ENCODE measurements at regions not wholly inside any gene's neighbourhood (a gene's known extent, or its start where the extent isn't known, plus 50 kb on each side); places are given as distances from the start of the nearest gene placed in this dataset.

- peaks cover 0 to 2% (median 0%) of the 10 kb centered on the region in 3 donors for H3K36me3 Mint-ChIP-seq
- no peak overlapping the region for H3K27ac Mint-ChIP-seq
- no peak for DNase-seq
- H3K27me3 Mint-ChIP-seq (ENCODE audit: low read depth in 3 of 3) = peaks cover 0 to 3% (median 2%) of the 10 kb centered on the region in 3 donors
- H3K4me1 Mint-ChIP-seq = no peaks in the 10 kb centered on the region
- H3K9me3 Mint-ChIP-seq = peaks cover 8 to 52% (median 20%) of the 10 kb centered on the region in 6 donors
- H3K4me3 Mint-ChIP-seq = no peak overlapping the region
These were observed 200.9 kb upstream of the SLIT2 start for GRCh38 chr4:20050768-20051167.

- H3K27ac Mint-ChIP-seq = no peak overlapping the region
- DNase-seq = no peak
- H3K4me1 Mint-ChIP-seq = no peaks in the 10 kb centered on the region
- peaks cover 11 to 50% (median 16%) of the 10 kb centered on the region in 6 donors for H3K9me3 Mint-ChIP-seq
- H3K27me3 Mint-ChIP-seq (ENCODE audit: low read depth in 3 of 3) = peaks cover 0 to 3% (median 2%) of the 10 kb centered on the region in 3 donors
- no peak overlapping the region for H3K4me3 Mint-ChIP-seq
- no peaks in the 10 kb centered on the region for H3K36me3 Mint-ChIP-seq
These were observed 201.8 kb upstream of the SLIT2 start for GRCh38 chr4:20049889-20050288.

GRCh38 chr4:20046931-20047677, 204.6 kb upstream of the SLIT2 start:
- Mint-ChIP-seq H3K9me3 (peaks cover 5 to 44% (median 11%) of the 10 kb centered on the region in 6 donors), H3K36me3 (no peaks in the 10 kb centered on the region), H3K4me3 (no peak overlapping the region), H3K27ac (no peak overlapping the region), H3K27me3 (ENCODE audit: low read depth in 3 of 3) (peaks cover 0 to 3% (median 2%) of the 10 kb centered on the region in 3 donors), H3K4me1 (no peaks in the 10 kb centered on the region)
- DNase-seq = no peak

- Mint-ChIP-seq H3K36me3 (no peaks in the 10 kb centered on the region), H3K27ac (no peak overlapping the region), H3K9me3 (peaks cover 5 to 49% (median 11%) of the 10 kb centered on the region in 6 donors), H3K4me3 (no peak overlapping the region), H3K27me3 (ENCODE audit: low read depth in 3 of 3) (peaks cover 0 to 3% (median 0%) of the 10 kb centered on the region in 3 donors), H3K4me1 (no peaks in the 10 kb centered on the region)
- DNase-seq = no peak
These were observed 205.5 kb upstream of the SLIT2 start for GRCh38 chr4:20046179-20046578.

DNA sequence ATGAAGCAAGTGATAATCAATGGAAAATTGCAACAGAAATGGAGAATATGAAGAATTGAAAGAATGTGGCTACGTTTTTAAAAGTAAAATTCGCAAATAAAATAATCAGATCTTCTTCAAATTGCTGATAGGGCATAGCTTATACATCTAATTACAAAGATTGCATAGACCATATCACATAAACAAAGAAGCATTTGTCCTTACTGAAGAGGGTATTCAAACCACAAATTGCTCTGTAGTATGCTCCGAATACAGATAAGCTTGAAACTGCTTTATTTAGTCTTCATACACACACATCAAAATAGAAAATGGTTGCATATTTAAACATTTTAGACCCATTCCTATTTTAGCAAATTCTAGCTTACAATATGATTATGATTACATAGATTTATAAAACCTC, 206.7 kb upstream of the SLIT2 start:
- Mint-ChIP-seq H3K27ac (no peak overlapping the region), H3K36me3 (no peaks in the 10 kb centered on the region), H3K27me3 (ENCODE audit: low read depth in 3 of 3) (no peaks in the 10 kb centered on the region), H3K4me1 (no peaks in the 10 kb centered on the region), H3K4me3 (no peak overlapping the region), H3K9me3 (peaks cover 6 to 50% (median 10%) of the 10 kb centered on the region in 6 donors)
- no peak for DNase-seq

DNA sequence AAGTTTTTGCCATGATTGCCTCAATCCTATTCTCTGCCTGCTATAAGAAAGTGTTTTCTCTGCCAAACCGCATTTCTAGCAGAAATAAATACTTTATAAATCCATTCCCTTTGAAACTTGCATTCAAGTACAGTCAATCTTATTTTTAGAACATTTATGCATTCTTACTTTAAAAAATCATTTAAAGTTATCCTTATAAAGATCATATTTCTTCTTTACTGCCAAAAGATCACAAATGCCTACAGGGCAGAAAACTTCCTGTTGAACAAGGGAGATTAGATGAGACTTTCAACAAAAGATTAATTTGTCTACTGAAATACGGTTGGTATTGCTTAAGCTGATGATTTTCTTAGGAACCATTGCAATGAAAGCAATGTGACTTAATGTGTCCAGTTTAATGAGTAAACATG, 207.2 kb upstream of the SLIT2 start:
- no peaks in the 10 kb centered on the region for H3K4me1 Mint-ChIP-seq
- H3K4me3 Mint-ChIP-seq = no peak overlapping the region
- no peak overlapping the region for H3K27ac Mint-ChIP-seq
- peaks cover 3 to 50% (median 11%) of the 10 kb centered on the region in 6 donors for H3K9me3 Mint-ChIP-seq
- no peaks in the 10 kb centered on the region for H3K36me3 Mint-ChIP-seq
- no peak for DNase-seq
- no peaks in the 10 kb centered on the region for H3K27me3 Mint-ChIP-seq (ENCODE audit: low read depth in 3 of 3)

DNA sequence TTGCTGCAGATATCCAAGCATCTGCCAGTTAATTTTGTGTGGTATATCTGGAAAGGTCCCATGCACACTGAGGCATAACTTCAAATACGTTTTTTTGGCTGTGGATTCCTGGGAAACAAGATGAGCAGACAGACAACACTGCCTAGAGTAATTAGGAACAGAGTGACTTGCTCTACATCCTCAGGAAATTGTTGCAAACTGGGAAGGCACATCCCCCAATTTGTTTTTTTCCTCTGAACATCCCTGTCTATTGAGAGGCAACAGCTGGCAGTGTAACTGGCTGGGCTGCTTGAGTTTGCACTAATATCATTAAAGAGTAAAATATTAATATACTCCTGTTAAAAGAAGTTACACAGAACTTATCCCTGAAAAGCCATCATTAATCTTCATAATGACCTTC, 207.7 kb upstream of the SLIT2 start:
- Mint-ChIP-seq H3K4me3 (no peak overlapping the region), H3K9me3 (peaks cover 1 to 50% (median 11%) of the 10 kb centered on the region in 6 donors), H3K36me3 (no peaks in the 10 kb centered on the region), H3K4me1 (no peaks in the 10 kb centered on the region), H3K27me3 (ENCODE audit: low read depth in 3 of 3) (no peaks in the 10 kb centered on the region), H3K27ac (no peak overlapping the region)
- DNase-seq = no peak

GRCh38 chr4:20042769-20043168, 208.9 kb upstream of the SLIT2 start:
- H3K27me3 Mint-ChIP-seq (ENCODE audit: low read depth in 3 of 3) = no peaks in the 10 kb centered on the region
- H3K36me3 Mint-ChIP-seq = no peaks in the 10 kb centered on the region
- peaks cover 5 to 50% (median 12%) of the 10 kb centered on the region in 6 donors for H3K9me3 Mint-ChIP-seq
- DNase-seq = no peak
- no peaks in the 10 kb centered on the region for H3K4me1 Mint-ChIP-seq
- no peak overlapping the region for H3K27ac Mint-ChIP-seq
- no peak overlapping the region for H3K4me3 Mint-ChIP-seq

DNA sequence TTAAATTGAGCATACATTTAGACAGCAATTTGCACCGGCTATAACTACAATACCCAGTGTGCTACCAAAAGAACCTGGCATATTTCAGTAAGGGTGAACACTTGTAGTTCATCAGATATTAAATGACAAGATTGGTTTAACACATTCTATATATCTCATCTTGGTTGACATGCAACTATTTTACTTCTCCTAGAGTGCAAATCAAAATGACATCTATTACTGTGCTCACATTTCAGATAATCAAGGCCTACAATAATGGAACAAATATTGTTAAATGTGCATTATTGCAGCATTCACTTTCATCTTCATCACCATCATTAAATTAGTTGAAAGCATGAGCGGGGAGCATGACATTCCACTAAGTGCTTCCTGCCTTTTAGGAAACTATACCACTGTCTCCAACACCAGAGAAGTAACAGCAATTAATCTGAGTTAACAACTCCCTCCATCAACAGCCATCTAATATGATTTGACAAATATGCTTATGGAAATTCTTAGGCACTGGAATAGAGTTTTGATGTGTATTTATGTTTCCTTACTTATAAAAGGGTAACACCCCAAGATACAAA, 209.8 kb upstream of the SLIT2 start:
- Mint-ChIP-seq H3K27me3 (ENCODE audit: low read depth in 3 of 3) (no peaks in the 10 kb centered on the region), H3K36me3 (no peaks in the 10 kb centered on the region), H3K4me3 (no peak overlapping the region), H3K9me3 (peaks cover 5 to 46% (median 12%) of the 10 kb centered on the region in 6 donors), H3K4me1 (no peaks in the 10 kb centered on the region), H3K27ac (no peak overlapping the region)
- DNase-seq = no peak

DNA sequence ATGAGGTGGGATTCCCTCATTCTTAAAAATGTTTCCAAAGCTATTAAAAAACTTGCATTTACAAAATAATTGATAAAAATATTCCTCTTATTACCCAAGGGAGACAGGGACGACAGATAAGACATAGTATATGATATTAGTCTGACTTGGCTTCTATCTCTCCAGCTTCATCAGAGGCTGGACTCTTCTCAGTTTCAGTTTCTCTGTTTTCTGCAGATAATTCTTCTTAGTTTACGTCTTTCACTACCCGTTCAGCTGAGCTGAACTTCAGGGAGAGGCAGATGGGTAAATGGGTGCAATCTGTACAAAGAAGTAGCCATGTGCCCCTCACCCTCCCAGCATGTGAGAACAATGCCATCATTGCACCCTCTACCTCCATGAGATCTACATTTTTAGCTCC, 214.0 kb upstream of the SLIT2 start:
- H3K27me3 Mint-ChIP-seq (ENCODE audit: low read depth in 3 of 3) = no peaks in the 10 kb centered on the region
- H3K9me3 Mint-ChIP-seq = peaks cover 0 to 34% (median 6%) of the 10 kb centered on the region in 6 donors
- no peaks in the 10 kb centered on the region for H3K36me3 Mint-ChIP-seq
- H3K4me3 Mint-ChIP-seq = no peak overlapping the region
- DNase-seq = no peak
- H3K4me1 Mint-ChIP-seq = no peaks in the 10 kb centered on the region
- H3K27ac Mint-ChIP-seq = no peak overlapping the region

DNA sequence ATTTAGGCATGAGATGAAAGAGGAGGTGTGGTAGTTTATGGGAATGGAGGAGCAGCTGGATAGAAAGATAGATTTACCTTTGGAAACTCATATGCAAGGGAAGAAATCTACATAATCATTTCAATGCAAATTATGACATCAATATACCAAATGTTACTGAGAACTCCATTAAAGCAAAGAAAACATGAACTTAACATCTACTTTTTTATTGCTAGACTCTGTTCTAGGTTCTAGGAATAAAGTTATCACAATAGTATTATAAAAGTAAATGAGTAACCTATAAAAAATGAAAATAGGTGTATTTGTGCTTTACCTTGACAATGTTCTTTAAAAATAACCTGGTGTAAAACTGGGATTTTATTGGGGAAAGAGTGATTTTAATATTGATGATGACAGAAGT, 221.6 kb upstream of the SLIT2 start:
- Mint-ChIP-seq H3K9me3 (peaks cover 3 to 30% (median 10%) of the 10 kb centered on the region in 6 donors), H3K4me1 (no peaks in the 10 kb centered on the region), H3K36me3 (no peaks in the 10 kb centered on the region), H3K27ac (no peak overlapping the region), H3K4me3 (no peak overlapping the region), H3K27me3 (ENCODE audit: low read depth in 3 of 3) (no peaks in the 10 kb centered on the region)
- no peak for DNase-seq

DNA sequence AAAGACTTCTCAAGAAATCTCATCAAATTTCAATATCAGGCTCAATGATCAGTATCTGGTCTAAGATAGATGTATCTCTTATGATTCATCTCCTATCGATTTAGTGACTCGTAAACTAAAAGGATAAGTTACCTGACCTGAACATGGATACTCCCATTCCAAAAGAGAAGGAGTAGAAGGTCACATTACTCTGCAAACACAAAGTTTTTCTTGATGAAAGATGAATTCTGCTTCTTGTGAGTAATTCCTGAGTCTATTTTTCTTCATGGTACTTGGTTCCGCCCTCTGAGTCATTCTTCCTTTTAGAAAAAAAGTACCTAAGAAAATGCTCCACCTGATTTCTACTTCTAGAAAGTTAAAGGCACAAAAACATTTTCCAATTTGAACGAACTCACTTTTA, 223.1 kb upstream of the SLIT2 start:
- Mint-ChIP-seq H3K4me3 (no peak overlapping the region), H3K4me1 (no peaks in the 10 kb centered on the region), H3K27me3 (ENCODE audit: low read depth in 3 of 3) (no peaks in the 10 kb centered on the region), H3K9me3 (peaks cover 0 to 19% (median 11%) of the 10 kb centered on the region in 6 donors), H3K27ac (no peak overlapping the region), H3K36me3 (no peaks in the 10 kb centered on the region)
- no peak for DNase-seq

- no peak for DNase-seq
- H3K27me3 Mint-ChIP-seq (ENCODE audit: low read depth in 3 of 3) = no peaks in the 10 kb centered on the region
- H3K36me3 Mint-ChIP-seq = no peaks in the 10 kb centered on the region
- peaks cover 4 to 17% (median 8%) of the 10 kb centered on the region in 6 donors for H3K9me3 Mint-ChIP-seq
- no peak overlapping the region for H3K27ac Mint-ChIP-seq
- H3K4me1 Mint-ChIP-seq = no peaks in the 10 kb centered on the region
- no peak overlapping the region for H3K4me3 Mint-ChIP-seq
These were observed 225.2 kb upstream of the SLIT2 start for GRCh38 chr4:20026456-20026855.

DNA sequence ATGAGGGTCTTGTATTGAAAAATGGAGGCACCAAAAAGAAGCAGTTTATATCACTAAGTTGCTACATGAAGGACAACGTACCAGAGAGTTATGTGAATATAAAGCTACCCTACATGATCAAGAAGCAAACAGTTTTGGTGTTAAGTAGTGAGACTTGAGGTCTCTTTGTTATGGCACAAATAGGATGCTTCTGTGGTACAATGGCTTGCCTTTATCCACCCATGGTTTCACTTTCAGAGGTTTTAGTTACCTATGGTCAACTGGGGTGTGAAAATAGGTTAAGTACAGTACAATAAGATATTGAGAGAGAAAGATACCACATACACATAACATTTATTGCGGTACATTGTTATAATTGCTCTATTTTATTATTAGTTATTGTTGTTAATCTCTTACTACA, 229.2 kb upstream of the SLIT2 start:
- Mint-ChIP-seq H3K4me3 (no peak overlapping the region), H3K4me1 (no peaks in the 10 kb centered on the region), H3K27ac (no peak overlapping the region), H3K27me3 (ENCODE audit: low read depth in 3 of 3) (no peaks in the 10 kb centered on the region), H3K36me3 (no peaks in the 10 kb centered on the region), H3K9me3 (peaks cover 6 to 19% (median 10%) of the 10 kb centered on the region in 6 donors)
- DNase-seq = no peak

DNA sequence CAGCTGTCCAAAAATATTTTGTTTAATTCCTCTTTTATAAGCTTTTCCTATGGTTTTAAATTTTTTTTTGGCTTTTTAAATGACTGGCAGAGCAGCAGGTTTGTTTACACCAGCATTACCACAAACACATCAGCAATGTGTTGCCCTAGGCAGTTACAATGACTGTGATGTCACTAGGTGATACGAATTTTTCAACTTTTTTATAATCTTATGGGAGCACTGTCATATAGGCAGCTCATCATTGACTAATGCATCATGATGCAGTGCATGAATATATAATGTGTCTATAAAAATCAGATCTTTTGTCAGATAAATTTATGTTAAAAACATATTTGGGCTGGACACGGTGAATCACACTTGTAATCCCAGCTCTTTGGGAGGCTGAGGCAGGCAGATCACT, 231.6 kb upstream of the SLIT2 start:
- Mint-ChIP-seq H3K4me3 (no peak overlapping the region), H3K27ac (no peak overlapping the region), H3K4me1 (no peaks in the 10 kb centered on the region), H3K9me3 (peaks cover 4 to 35% (median 12%) of the 10 kb centered on the region in 6 donors), H3K27me3 (ENCODE audit: low read depth in 3 of 3) (no peaks in the 10 kb centered on the region), H3K36me3 (no peaks in the 10 kb centered on the region)
- no peak for DNase-seq

Measured in immature natural killer cell (primary cell).